ENCODE measurements at regions not wholly inside any gene's neighbourhood (a gene's known extent, or its start where the extent isn't known, plus 50 kb on each side); places are given as distances from the start of the nearest gene placed in this dataset.
"Not testable (repeated sequence)": the region's sequence is repeated elsewhere in the genome, so short reads cannot be mapped to it uniquely, and the experiment has no call there.

DNA sequence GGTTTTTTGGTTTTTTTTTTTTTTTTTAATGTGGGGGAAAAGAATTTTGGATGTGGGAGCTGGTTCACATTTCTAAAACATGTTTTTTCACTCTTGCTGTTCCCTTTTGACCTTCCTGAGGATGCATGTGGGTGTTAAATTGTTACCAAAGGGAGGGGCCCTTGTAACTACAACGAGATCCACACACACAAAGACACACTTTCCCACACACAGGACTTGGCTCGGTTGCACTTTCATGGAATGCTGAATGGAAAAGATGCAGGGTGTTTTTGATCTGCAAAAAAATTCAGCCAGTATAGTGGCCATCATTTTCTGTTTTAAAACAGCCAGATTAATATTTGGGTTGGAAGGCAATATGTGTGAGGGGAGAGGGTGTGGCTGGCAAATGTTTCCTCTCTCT is 576.9 kb downstream of the EBF1 start:
- no peak for DNase-seq (ENCODE audit: low read depth in 3 of 3, low spot score in 2 of 3)

DNA sequence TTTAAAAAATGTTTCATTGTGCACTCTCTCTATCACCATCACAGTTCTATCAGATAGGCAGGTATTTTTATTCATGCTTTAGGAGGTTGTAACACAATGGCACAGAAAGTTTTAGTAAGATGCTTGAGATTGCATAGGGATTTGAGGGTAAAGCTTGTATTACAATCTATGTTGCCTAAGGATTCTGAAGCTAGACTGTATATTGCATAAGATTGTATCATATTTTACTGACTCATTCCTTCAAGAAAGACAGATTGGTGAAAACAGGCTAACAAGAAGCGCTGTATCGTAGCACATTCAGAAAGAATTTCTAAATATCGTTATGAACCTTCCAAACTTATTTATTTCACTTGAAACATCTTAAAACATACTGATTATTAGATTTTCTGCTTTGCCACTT is 577.7 kb downstream of the EBF1 start:
- no peak for DNase-seq (ENCODE audit: low read depth in 3 of 3, low spot score in 2 of 3)

DNA sequence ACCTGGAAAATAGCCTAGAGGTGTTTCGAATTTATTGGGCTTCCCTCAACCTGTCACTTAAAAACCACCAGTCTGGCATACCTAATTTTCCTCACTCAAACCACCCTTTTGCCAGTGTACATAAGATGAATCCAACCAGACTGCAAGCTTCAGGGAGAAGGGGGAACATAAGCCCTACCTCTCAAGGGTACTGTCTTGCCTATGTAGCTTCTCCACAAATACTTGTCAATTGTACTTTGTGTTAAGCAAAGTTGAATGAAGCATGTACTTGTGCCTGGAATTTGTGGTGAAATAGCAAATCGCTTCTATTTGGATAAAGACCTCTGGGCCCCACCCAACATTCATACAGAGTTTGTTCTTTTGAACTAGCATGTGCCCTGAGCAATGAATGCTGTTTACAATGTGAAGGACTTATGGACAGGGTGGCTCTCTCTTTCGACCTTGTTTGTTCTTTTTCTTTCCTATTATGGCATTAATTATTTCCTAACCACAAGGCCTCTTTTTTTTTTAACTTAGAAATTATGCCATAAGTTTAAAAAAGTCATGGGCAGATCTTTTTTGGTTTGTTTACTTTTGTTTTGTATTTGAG is 580.2 kb downstream of the EBF1 start:
- DNase-seq (ENCODE audit: low read depth in 3 of 3, low spot score in 2 of 3): no peak

DNA sequence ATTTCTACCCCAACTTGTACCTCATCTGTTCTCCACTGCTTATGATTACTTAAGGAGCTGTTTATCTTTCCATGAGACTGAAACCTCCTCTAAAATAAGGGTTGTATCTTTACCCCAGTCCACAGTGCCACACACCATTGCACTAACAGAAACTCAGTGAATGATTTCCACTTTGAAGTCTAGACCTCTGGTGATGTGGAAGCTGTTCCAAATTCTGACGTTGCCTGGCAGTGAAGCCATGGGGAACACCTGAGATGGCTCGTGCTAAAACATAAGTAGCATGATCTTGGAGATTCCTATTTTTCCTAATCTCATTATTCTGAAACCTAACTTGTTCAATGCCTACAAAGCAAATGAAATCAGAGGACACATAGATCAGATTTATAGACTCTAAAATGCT is 583.2 kb downstream of the EBF1 start:
- no peak for DNase-seq (ENCODE audit: low read depth in 3 of 3, low spot score in 2 of 3)

DNA sequence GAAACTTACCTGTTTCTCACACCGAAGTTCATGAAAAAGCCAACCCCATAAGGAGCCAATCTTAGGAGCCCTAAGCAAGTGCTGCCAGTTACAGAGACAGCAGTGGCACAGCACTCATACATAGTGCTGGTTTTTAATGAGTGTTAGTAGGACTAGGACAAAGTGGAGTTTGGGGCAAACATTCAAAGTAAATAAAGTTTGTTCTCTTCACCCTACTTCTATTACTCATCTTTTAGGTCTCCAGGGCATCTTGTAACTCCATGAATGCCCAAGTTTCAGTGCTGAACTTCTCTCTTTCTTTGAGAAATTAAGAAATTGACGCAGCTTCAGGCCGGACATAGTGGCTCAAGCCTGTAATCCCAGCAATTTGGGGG is 584.7 kb downstream of the EBF1 start:
- no peak for DNase-seq (ENCODE audit: low read depth in 3 of 3, low spot score in 2 of 3)

DNA sequence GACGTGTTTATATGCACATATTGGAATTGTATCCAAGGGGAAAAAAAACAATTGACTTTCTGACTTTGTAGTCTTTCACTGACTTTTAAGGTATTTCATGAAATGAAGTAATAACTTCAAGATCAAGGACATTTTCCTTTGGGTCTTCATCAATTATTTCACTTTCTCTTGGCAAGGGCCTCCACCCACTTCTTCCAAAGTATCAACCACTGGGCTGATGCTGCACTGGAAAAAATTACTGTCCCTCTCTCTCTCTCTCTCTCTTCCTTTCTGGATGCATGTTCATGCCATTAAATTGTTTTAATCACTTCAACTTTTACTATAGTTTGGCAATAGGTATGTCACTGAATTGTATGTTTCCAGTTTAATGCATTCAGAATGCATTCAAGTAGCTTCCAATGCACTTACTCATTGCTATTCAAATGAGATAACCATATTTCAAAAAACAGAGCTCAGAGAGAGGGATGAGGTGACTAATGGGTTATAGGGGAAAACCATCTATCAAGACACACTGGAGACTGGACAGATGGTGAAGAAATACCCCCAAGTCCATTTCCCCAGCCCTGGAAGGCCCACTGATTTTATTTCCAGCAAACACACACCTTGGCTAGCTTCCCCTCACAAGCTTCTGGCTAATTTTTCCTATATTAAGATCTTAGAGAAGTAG is 585.3 kb downstream of the EBF1 start:
- no peak for DNase-seq (ENCODE audit: low read depth in 3 of 3, low spot score in 2 of 3)

DNA sequence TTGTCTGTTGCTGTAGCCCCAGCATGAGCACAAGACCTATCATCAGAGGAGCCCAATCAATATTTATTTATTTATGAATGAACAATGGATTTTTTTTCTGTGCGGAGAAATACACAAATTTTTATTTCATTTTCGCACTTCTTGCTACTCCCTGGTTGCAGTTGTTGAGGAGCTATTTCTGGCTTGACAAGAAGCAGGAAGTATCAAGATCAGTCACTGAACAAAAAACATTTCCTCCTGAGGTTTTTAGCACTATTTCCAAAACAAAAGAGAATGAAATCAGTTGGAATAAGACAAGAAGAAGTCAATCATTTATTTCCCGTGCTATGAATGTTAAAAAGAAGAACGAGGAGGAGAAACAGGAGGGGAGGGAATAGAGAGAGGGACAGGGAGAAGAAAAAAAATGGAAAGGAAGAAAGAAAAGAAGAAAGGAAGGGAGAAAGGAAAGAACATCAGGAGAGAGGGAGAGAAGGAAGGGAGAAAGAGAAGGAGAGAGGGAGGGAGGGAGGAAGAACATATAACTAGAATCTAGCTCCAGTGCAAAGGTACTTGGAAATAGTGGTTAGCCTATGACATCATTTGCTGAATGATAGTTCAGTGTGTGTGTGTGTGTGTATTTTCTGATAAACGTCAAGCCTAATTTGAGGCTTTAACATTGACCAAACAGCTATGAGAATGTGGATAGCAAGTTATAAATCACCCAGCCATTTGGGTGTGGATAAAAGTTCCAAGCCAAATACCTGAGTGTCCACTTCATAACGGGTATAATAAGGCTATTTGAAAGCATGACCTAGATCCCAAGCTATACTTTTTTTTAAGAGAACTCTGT is 586.0 kb downstream of the EBF1 start:
- DNase-seq (ENCODE audit: low read depth in 3 of 3, low spot score in 2 of 3): no peak

DNA sequence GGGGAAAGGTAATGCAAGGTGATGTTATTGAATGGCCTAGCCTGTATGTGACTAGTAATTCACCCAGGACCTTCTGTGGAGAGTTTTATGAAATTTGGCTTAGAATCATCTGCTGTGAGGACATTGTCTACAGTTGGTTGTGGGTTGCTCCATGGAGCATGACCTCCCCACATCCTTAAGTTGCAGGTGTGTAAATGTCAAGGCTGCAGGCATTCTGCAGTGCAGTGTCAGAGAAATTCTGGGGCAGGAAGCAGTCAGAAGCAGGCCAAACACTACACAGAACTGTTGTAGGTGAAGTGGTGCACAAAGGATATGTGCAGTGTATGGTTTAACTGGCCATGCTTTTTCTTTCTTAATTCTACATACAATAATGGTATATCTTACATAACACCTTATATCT is 588.3 kb downstream of the EBF1 start:
- DNase-seq (ENCODE audit: low read depth in 3 of 3, low spot score in 2 of 3): no peak

DNA sequence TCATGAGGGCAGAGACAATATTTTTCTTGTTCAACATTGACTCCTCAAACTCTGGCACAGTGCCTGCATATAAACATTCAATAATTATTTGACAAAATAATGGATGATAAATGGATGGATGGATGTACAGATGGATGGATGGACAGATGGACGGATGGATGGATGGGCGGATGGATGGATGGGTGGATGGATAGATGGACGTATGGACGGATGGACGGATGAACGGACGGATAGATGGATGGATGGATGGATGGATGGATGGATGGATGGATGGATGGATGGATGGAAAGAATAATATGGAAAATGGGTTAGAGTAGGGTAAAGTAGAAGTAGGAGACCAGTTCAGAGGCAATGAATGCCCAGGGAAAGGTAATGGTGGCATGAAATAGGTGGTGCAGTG is 589.2 kb downstream of the EBF1 start:
- DNase-seq (ENCODE audit: low read depth in 3 of 3, low spot score in 2 of 3): no peak

DNA sequence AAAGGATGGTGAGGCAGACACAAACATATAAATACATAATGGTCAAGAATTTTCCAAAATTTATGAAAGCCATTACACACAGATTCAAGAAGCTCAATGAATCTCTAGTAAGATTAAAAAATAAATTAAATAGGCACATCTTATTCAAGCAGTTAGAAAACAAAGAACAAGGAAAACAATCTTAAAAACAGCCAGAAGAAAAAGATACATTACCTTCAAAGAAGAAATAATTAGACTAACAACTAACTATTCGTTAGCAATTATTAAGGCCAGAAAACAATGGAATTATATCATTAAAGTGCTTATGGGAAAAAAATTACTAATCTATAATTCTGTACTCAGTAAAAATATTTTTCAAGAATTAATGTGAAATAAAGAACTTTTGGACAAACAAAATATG is 593.1 kb downstream of the EBF1 start:
- DNase-seq (ENCODE audit: low read depth in 3 of 3, low spot score in 2 of 3): no peak

DNA sequence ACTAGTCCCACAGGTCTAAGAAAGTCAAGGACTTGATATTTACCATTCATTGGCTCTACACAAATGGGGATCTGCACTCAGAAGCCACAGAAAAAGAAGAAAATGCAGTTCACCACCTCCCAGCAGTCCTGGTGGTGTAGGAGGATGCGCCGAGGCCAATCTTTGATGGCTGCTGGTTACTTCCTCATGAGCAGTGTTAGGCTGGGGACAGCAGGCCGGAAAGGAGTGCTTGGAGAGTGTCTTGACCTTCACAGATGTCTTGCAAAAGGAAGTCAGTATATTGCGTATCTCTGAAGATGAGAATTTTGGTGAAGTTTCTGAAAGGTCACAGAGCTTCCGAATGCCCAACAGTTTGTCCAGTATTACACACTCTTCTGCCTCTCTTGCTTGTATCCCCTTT is 597.0 kb downstream of the EBF1 start:
- DNase-seq (ENCODE audit: low read depth in 3 of 3, low spot score in 2 of 3): no peak

DNA sequence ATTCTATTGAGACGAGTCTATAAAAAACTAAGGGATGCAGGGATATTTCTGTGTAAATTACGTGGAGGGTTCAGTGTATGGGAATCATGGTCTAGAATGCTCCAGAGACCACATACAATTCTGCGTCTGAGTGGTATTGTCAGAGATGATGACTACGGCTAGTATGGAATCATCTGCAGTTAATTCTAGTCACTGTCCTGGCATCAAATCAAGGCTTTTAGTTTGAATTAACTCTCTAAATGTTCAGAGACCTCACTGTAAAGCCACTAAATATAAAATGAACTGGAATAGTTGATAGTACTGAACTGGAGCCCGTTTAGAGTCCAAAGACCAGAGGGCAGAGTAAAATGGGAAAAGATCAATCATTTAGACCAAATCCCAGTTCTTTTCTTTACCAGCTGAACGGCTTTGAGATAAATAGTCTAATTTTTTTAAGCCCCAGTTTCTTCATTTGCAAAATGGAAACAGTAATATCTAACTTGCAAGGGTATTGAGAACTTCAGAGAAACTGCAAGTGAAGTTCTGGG is 599.8 kb downstream of the EBF1 start:
- DNase-seq (ENCODE audit: low read depth in 3 of 3, low spot score in 2 of 3): no peak

DNA sequence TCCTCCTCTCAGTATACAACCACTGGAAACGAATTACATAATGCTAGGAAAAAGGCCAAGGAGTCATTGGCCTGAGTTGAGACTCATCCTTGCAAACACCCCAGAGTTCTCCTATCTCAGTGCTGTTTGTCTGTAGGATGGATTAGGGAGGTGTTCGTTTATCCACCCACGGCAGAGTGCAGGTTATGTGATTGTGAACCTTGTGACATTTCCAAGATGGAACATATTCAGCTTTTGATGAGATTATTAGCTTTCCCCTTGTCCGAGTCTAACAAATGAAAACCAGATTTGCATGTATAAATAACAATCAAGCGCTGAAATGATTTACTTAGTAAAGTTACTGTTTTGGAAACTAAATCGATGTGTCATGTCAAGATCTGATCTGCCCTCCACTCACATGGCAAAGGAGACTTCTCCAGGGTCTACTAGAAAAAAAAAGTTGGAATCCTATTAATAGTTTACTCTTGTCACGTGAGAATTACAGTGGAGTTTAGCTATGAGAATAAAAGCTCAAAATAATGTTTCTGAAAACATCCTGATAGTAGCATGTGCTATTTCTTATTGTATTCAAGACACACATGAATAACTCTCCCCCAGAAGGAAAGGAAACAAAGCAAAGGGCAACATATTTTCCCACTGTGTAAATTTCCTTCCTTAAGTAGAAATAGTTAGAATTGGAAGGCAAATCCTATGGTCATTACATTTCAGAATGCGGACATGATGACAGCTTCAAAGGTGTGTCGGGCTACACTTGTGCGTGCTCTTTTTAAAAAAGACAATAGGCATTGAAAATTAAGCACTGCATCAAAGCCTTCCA is 600.4 kb downstream of the EBF1 start:
- no peak for DNase-seq (ENCODE audit: low read depth in 3 of 3, low spot score in 2 of 3)

DNA sequence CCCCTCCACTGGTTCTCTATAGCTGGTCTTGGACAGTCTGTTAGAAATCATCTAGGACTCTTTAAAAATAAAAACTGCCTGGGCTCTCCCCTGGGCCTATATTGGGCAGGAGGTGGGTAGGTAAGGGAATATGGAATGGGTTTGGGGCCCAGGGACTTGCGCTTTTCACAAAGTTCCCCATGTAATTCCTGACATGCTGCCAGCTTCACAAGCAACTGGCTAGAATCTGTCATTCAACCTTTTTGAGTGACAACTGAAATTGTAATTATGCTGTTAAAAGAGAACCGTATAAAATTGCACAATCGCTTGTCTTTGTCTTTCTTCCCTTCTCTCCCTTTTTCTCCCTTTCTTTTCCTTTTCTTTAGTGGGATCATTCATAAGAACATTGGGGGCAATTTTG is 603.1 kb downstream of the EBF1 start:
- no peak for DNase-seq (ENCODE audit: low read depth in 3 of 3, low spot score in 2 of 3)

DNA sequence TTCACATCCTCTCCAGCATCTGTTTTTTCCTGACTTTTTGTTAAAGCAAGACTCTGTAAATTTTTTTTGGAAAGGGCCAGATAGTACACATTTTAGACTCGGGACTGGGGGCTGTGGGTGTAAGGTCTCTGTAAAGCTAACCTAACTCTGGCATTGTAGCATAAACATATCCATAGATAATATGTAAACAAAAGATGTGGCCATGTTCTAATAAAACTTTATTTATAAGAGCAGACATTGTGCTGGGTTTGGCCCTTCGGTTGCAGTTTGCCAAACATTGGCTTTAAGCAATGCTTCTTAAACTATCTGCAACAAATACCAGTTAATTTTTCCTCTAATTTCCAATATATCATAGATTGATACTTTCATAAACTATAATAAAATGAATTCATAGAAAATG is 605.2 kb downstream of the EBF1 start:
- no peak for DNase-seq (ENCODE audit: low read depth in 3 of 3, low spot score in 2 of 3)

DNA sequence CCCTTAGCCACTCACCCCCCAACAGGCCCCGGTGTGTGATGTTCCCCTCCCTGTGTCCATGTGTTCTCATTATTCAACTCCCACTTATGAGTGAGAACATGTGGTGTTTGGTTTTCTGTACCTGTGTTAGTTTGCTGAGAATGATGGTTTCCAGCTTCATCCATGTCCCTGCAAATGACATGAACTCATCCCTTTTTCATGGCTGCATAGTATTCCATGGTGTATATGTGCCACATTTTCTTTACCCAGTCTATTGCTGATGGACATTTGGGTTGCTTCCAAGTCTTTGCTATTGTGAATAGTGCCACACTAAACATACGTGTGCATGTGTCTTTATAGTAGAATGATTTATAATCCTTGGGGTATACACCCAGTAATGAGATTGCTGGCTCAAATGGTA is 605.7 kb downstream of the EBF1 start:
- DNase-seq (ENCODE audit: low read depth in 3 of 3, low spot score in 2 of 3): not testable (repeated sequence)

DNA sequence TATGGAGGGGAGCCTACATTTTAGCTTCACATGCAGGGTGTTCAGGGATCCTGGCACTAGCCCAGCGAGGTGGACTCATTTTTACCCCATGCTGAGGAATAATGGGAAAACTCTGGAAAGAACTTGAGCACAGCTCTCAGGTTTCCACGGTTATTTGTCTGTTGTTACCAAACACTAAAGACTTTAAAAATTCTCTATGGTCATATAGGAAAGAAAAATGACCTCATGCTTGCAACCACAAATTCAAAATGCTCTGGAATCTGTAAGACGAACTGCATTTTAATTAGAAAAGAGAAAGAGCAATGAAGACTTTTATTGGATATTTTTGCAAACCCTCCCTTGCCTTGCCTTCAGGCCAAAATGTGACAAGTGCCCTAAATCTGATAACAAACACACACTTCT is 606.9 kb downstream of the EBF1 start:
- no peak for DNase-seq (ENCODE audit: low read depth in 3 of 3, low spot score in 2 of 3)

DNA sequence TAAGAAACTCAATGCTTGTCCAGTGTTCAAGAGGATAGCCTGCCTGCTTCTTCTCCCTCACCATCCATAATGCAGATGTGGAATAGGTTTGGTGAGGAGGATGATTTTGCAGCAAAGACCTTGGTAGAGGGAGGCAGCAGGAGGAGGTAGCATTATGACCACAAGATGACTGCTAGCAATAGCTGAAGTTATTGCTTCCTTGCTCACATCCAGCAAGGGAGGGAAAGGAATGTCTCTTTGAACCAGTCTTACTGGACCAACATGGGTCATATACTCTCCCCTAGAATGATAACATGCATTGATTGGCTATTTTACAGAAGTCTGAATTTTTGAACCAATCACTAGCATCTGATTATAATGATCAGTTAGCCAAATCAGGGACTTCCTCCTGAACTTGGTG is 607.6 kb downstream of the EBF1 start:
- no peak for DNase-seq (ENCODE audit: low read depth in 3 of 3, low spot score in 2 of 3)

DNA sequence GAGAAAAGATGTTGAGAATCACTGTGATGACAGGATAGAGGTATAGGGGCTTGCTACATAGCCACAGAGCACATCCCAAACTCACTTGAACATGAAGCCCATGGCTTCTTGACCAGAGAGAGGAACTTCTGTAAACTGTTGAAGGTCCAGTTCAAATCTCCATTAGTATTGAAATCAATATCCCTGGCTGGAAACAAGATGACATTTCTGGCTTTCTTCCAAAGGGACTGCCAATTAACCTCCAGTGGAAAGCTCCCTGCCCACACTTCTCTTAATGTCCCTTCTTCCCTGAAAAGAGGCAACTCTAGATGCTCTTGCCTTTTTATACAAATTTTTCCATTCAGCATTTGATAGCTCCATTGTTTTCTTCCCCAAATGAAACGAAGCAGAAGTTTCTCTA is 612.1 kb downstream of the EBF1 start:
- no peak for DNase-seq (ENCODE audit: low read depth in 3 of 3, low spot score in 2 of 3)

DNA sequence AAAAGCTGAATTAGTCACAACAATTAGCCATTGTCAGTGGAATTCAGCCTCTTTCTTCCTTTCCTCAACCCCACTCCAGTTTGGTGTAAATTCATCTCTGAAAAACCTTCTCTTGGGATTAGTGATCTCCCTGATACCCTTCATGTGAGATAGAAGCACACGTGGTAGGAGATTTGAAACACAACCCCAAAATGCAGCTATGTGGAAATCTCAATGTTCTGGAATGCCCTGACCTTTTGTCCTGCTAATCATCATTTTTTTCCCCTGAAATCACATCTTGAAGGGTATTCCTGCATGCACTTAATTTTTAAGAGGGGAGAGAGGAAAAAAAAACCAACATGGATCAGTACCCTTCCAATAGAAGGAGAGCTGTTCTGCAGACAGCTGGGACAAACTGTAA is 612.6 kb downstream of the EBF1 start:
- no peak for DNase-seq (ENCODE audit: low read depth in 3 of 3, low spot score in 2 of 3)

DNA sequence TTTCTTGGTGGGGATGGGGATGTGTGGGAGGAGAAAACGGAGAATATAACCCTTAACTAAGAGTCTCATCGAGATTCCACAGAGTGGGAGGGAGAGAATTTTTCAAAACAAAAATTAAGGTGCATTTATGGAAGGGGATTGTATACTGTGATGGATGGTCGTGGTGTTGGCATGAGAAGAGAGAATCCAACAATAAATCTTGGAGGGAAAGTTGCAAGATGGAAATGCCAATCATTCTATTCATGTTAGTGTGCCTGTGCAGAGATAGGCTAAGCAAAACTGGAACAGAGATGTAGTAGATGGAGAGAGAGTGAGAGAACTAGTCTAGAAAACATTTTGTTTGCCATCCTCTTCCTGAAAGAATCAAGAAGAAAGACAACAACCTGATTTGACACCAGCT is 613.1 kb downstream of the EBF1 start:
- DNase-seq (ENCODE audit: low read depth in 3 of 3, low spot score in 2 of 3): no peak
